ENCODE measurements at regions not wholly inside any gene's neighbourhood (a gene's known extent, or its start where the extent isn't known, plus 50 kb on each side); places are given as distances from the start of the nearest gene placed in this dataset.

DNA sequence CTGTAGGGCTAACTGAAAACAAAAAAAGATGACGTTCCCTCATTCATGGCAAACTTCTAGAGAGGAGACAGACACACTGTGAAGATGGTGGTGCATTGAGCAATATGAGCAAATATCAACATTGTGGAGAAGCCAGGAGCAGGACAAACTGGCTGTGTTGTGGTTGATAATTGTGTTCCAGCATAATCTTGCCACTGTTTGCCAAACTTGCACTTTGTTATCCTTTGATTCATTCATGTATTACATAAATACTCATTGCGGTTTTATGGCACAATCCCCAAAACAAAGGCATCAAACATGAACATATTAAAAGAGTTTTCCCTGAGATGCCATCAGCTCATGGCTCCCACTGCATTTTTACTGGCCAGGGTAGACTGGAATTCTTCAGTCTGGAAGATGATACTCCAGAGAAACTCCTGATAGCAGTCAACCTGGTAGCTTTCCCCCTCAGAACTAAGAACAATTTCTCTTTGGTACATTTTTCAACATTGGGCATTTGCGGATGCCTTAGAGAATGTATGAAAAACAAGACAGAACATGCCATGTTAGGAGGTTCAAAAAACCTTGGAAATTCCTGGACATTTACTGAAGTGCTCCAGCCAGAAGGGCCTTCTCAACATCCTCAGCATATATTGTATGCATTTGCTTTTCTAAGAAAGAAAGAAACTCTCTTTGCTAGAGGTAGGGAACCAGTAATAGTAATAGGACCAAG is 487.4 kb upstream of the CELF4 start:
- H3K27me3 ChIP-seq, result no peaks in the 10 kb centered on the region
- H3K36me3 ChIP-seq, result no peaks in the 10 kb centered on the region
- no peak overlapping the region for H3K27ac ChIP-seq
- H3K4me3 ChIP-seq, result no peak overlapping the region
- H3K4me1 ChIP-seq (ENCODE audit: insufficient read depth), result no peaks in the 10 kb centered on the region
- TF ChIP-seq POLR2A (IDR thresholded peaks at IDR 0.05) (no peak), EP300 (IDR thresholded peaks at IDR 0.05) (no peak)
- TF ChIP-seq, protein P1, sequence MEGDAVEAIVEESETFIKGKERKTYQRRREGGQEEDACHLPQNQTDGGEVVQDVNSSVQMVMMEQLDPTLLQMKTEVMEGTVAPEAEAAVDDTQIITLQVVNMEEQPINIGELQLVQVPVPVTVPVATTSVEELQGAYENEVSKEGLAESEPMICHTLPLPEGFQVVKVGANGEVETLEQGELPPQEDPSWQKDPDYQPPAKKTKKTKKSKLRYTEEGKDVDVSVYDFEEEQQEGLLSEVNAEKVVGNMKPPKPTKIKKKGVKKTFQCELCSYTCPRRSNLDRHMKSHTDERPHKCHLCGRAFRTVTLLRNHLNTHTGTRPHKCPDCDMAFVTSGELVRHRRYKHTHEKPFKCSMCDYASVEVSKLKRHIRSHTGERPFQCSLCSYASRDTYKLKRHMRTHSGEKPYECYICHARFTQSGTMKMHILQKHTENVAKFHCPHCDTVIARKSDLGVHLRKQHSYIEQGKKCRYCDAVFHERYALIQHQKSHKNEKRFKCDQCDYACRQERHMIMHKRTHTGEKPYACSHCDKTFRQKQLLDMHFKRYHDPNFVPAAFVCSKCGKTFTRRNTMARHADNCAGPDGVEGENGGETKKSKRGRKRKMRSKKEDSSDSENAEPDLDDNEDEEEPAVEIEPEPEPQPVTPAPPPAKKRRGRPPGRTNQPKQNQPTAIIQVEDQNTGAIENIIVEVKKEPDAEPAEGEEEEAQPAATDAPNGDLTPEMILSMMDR (IDR thresholded peaks at IDR 0.05), result no peak
- no peak for DNase-seq
- WGBS, 3 donors, result 67 to 77% (median 75%) methylated on average over 3 of the region's 3 CpGs
- no peaks in the 10 kb centered on the region for H3K9me3 ChIP-seq
- intact Hi-C loops (cut with DNase I), result no loop called here

DNA sequence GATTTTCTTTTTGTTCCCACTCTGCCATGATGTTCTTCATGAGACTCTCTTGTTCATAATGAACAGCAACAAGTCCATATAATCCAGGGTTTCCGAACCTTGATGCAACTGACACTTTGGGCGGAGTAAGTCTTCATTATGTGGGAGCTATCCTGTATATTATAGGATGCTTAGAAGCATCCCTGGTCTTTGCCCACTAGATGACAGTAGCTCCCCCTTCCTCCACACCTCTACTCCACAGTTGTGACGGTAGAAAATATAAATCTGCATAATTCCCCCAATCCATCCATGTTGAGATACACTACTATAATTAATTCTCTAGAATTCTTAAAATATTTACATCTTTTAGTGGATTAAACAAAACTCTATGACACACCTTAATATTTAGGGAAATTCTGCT is 482.2 kb upstream of the CELF4 start:
- H3K4me1 ChIP-seq (ENCODE audit: insufficient read depth), result no peaks in the 10 kb centered on the region
- no peak overlapping the region for H3K4me3 ChIP-seq
- no peaks in the 10 kb centered on the region for H3K9me3 ChIP-seq
- no peak overlapping the region for H3K27ac ChIP-seq
- intact Hi-C loops (cut with DNase I), result no loop called here
- H3K36me3 ChIP-seq, result no peaks in the 10 kb centered on the region
- no peaks in the 10 kb centered on the region for H3K27me3 ChIP-seq
- no peak for DNase-seq
- TF ChIP-seq POLR2A (IDR thresholded peaks at IDR 0.05), result no peak
- TF ChIP-seq, protein P1 (IDR thresholded peaks at IDR 0.05), result no peak
- no peak for TF ChIP-seq EP300 (IDR thresholded peaks at IDR 0.05)
- WGBS, 3 donors, result 71 to 75% (median 75%) methylated on average over 3 of the region's 3 CpGs

DNA sequence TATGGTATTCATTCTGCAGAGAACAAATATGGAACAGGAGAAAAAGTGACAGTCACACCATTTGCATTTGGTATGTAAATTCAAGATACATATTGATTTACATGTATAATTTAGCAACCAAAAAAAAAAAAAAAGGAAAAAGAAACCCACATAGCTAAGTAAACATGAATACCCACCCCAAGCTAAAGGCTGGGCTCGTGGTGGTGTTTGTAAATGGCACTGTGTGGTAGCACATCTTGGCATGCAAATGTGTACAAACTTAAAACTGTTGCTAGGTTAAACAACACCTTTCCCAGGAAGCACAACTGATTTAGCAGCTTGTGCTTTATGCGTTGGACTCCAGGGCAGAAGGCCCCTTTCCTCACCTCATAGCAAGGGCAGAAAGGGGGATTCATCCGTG is 481.1 kb upstream of the CELF4 start:
- H3K27ac ChIP-seq, result no peak overlapping the region
- no peaks in the 10 kb centered on the region for H3K4me1 ChIP-seq (ENCODE audit: insufficient read depth)
- TF ChIP-seq POLR2A (IDR thresholded peaks at IDR 0.05), result no peak
- TF ChIP-seq EP300 (IDR thresholded peaks at IDR 0.05), result no peak
- TF ChIP-seq, protein P1 (IDR thresholded peaks at IDR 0.05), result no peak
- no peaks in the 10 kb centered on the region for H3K9me3 ChIP-seq
- no peak overlapping the region for H3K4me3 ChIP-seq
- no peak for DNase-seq
- no peaks in the 10 kb centered on the region for H3K27me3 ChIP-seq
- H3K36me3 ChIP-seq, result no peaks in the 10 kb centered on the region
- intact Hi-C loops (cut with DNase I), result no loop called here
- WGBS, 3 donors, result 88 to 89% (median 89%) methylated on average over 3 of the region's 3 CpGs

DNA sequence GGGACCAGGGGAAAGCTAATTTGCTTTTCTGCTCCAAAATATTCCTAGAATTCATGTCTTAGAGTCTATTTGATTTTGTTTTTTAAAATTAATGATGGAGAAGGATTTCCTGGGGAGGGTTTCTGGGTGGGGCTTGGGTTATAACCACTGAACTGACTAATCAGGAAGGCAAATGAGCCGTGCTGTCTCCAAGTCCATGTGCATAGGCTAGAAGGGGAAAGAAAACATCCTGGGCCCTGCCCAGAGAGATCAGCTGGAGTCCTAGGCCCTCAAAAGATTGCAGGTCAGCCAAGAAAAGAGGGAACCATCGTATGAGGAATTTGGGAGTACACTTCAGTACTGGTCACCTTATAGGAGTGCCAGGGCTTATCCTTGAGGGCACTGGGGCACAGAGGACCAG is 480.2 kb upstream of the CELF4 start:
- WGBS, 3 donors, result 57 to 70% (median 68%) methylated on average over 2 of the region's 2 CpGs
- Histone ChIP-seq H3K36me3 (no peaks in the 10 kb centered on the region), H3K9me3 (no peaks in the 10 kb centered on the region), H3K4me1 (ENCODE audit: insufficient read depth) (no peaks in the 10 kb centered on the region), H3K4me3 (no peak overlapping the region), H3K27me3 (no peaks in the 10 kb centered on the region), H3K27ac (no peak overlapping the region)
- DNase-seq, result no peak
- TF ChIP-seq POLR2A (IDR thresholded peaks at IDR 0.05) (no peak), EP300 (IDR thresholded peaks at IDR 0.05) (no peak)
- TF ChIP-seq, protein P1 (IDR thresholded peaks at IDR 0.05), result no peak
- intact Hi-C loops (cut with DNase I), result no loop called here

All from ovary (tissue), 7 donors.